Cardiac muscle cell (in vitro differentiated cells and primary cell): ENCODE measurements at regions not wholly inside any gene's neighbourhood (a gene's known extent, or its start where the extent isn't known, plus 50 kb on each side); places are given as distances from the start of the nearest gene placed in this dataset.

ENCODE experiments used
- DNase-seq, 2 donors: peaks; one replicate each; pipeline versions ENCODE4 v3.0.0 to v3.0.0-alpha.2; 2010 to 2017; ENCODE audit warnings: low read depth in 1 of 2, low spot score in 1 of 2
- H3K27ac ChIP-seq: fragments of 200-600 bp; sonication (generic); 2 replicates; pipeline ENCODE4 v1.5.1; 2016
- H3K27me3 ChIP-seq: fragments of 200-600 bp; sonication (generic); 2 replicates; pipeline ENCODE4 v1.6.0; 2016; ENCODE audit warnings: control low read depth
- H3K36me3 ChIP-seq: fragments of 200-600 bp; sonication (generic); 2 replicates; pipeline ENCODE4 v1.5.1; 2016; ENCODE audit warnings: control low read depth
- H3K4me1 ChIP-seq: fragments of 200-600 bp; sonication (generic); 2 replicates; pipeline ENCODE4 v1.8.1; 2017; ENCODE audit warnings: low read depth, mild to moderate bottlenecking, mixed run types
- H3K4me3 ChIP-seq: fragments of 200-600 bp; sonication (generic); 2 replicates; pipeline ENCODE4 v1.5.1; 2016; ENCODE audit warnings: mild to moderate bottlenecking
- H3K9me3 ChIP-seq: fragments of 200-600 bp; sonication (generic); 2 replicates; pipeline ENCODE4 v1.5.1; 2017; ENCODE audit warnings: low read depth, mild to moderate bottlenecking, control low read depth
- CTCF ChIP-seq: IDR thresholded peaks from 2 replicates; pipeline ENCODE4 v1.5.1; 2012; ENCODE audit warnings: low read depth, mild to moderate bottlenecking, low read length

- Histone ChIP-seq H3K36me3 (no peaks in the 10 kb centered on the region), H3K27me3 (no peaks in the 10 kb centered on the region), H3K4me3 (no peak overlapping the region), H3K4me1 (no peaks in the 10 kb centered on the region), H3K9me3 (no peaks in the 10 kb centered on the region), H3K27ac (no peak overlapping the region)
- DNase-seq: no peak
- no peak for TF ChIP-seq CTCF
These were observed 284.0 kb upstream of the NXPH2 start for GRCh38 chr2:139064159-139064558.

GRCh38 chr2:139059617-139060016 lies 279.4 kb upstream of the NXPH2 start:
- Histone ChIP-seq H3K9me3 (no peaks in the 10 kb centered on the region), H3K27ac (no peak overlapping the region), H3K4me3 (no peak overlapping the region), H3K36me3 (no peaks in the 10 kb centered on the region), H3K27me3 (no peaks in the 10 kb centered on the region), H3K4me1 (no peaks in the 10 kb centered on the region)
- DNase-seq: no peak
- no peak for TF ChIP-seq CTCF

DNA sequence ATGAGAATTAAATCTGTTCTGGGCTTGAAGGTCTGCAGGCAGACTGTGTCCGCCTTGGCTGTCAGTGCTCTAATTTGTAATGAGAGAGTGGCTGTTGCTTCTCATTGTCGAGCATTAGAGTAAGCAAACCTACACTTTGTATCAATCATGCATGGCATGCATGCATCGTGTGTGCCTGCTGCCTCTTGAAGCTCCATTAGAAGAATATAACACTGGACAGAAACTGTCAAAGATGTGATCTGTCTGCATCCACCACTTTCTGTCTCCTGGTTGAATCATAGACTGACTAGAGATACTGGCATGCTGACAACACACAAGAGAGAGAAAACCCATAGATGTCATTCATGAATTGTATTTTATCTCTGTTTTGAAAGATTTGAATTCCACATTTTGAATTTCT lies 275.0 kb upstream of the NXPH2 start:
- H3K36me3 ChIP-seq: no peaks in the 10 kb centered on the region
- no peaks in the 10 kb centered on the region for H3K9me3 ChIP-seq
- no peak for DNase-seq
- H3K27ac ChIP-seq: no peak overlapping the region
- H3K4me3 ChIP-seq: no peak overlapping the region
- H3K27me3 ChIP-seq: no peaks in the 10 kb centered on the region
- H3K4me1 ChIP-seq: no peaks in the 10 kb centered on the region
- TF ChIP-seq CTCF: no peak

DNA sequence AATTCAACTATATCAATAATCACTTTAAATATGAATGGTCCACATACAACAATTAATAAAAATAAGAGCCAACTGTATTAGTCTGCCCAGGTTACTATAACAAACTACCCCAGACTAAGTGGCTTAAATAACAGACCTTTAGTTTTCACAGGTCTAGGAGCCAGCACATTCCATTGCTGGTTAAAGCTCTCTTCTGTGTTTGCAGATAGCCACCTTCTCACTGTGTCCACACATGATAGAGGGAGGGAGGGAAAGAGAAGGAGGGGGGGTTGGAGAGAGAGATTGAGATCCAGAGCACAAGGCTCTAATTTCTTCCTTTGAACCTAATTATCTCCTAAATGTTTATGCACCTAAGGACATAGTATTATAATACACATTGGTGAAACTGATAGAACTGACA lies 267.8 kb upstream of the NXPH2 start:
- DNase-seq: peak in 1 of 2 donors; percentile 15
- Histone ChIP-seq H3K36me3 (no peaks in the 10 kb centered on the region), H3K27ac (no peak overlapping the region), H3K4me1 (no peaks in the 10 kb centered on the region), H3K27me3 (no peaks in the 10 kb centered on the region), H3K4me3 (no peak overlapping the region), H3K9me3 (no peaks in the 10 kb centered on the region)
- TF ChIP-seq CTCF: no peak

DNA sequence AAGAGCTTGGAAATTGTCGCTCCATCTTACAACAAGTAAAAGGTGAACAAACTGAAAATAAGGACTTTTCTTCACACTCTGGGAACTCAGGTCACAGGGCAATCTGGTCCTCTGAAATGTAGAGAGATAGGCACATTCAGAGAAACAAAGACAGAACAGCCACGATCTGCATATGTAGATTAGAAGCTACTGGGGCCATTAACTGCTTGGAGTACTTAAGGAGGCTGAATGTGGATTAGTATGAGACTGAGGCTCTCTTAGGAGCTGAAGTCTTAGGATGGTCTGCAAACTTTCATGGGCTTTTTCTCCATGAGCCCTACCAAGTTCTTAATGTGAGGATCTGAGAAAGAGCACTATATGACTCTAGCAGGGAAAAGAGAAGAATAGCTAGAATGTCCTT lies 265.3 kb upstream of the NXPH2 start:
- DNase-seq: no peak
- H3K4me3 ChIP-seq: no peak overlapping the region
- H3K27me3 ChIP-seq: no peaks in the 10 kb centered on the region
- no peaks in the 10 kb centered on the region for H3K36me3 ChIP-seq
- TF ChIP-seq CTCF: no peak
- H3K9me3 ChIP-seq: no peaks in the 10 kb centered on the region
- no peaks in the 10 kb centered on the region for H3K4me1 ChIP-seq
- H3K27ac ChIP-seq: no peak overlapping the region

DNA sequence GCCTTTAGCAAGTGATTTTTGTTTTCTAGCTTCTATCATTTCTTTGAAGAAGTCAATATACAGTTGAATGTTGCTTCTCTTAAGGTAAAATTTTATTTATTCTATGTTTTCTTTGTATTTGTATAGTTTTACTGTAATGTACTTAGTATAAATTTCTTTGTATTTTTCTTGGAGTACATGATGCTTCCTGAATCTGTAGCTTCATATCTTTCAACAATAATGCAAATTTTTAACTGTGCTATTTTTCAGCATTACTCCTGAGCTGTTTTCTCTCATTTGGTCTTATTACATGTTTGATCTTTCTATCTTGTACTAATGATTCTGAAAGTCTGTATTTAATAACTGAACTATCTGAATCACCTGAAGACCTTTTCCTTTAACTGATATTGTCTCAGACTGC lies 253.9 kb upstream of the NXPH2 start:
- TF ChIP-seq CTCF: no peak
- Histone ChIP-seq H3K27me3 (no peaks in the 10 kb centered on the region), H3K36me3 (no peaks in the 10 kb centered on the region), H3K4me1 (no peaks in the 10 kb centered on the region), H3K27ac (no peak overlapping the region), H3K9me3 (no peaks in the 10 kb centered on the region), H3K4me3 (no peak overlapping the region)
- no peak for DNase-seq
